ENCODE measurements at regions not wholly inside any gene's neighbourhood (a gene's known extent, or its start where the extent isn't known, plus 50 kb on each side); places are given as distances from the start of the nearest gene placed in this dataset.

DNA sequence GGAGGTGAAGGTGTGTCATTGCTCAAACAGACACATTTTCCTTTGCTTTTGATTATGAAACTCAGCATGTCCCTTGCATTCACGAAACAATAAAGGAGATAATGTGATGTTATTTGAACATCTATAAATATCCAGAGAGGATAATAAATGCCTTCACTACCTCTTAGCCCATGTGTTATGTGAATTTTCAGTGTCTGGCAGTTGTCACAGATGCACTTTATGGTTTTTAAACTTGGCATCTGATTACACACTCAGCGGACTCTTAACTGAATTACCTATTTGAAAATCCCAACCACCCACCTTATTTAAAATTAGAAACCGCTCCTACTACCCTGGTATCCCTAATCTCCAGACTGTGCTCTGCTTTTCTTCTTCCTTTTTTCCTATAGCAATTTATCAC is 254.2 kb downstream of the COG6 start:
- no peak overlapping the region for H3K4me3 ChIP-seq (ENCODE audit: low read length)
- no peaks in the 10 kb centered on the region for H3K36me3 ChIP-seq (ENCODE audit: control insufficient read depth, insufficient read depth, low read length)
- H3K4me1 ChIP-seq (ENCODE audit: control insufficient read depth, insufficient read depth, low read length), result no peaks in the 10 kb centered on the region
- no peaks in the 10 kb centered on the region for H3K9me3 ChIP-seq (ENCODE audit: control insufficient read depth, low read length)
- H3K9ac ChIP-seq (ENCODE audit: low read length), result no peak overlapping the region
- no peaks in the 10 kb centered on the region for H3K27me3 ChIP-seq (ENCODE audit: control insufficient read depth, insufficient read depth, low read length)

DNA sequence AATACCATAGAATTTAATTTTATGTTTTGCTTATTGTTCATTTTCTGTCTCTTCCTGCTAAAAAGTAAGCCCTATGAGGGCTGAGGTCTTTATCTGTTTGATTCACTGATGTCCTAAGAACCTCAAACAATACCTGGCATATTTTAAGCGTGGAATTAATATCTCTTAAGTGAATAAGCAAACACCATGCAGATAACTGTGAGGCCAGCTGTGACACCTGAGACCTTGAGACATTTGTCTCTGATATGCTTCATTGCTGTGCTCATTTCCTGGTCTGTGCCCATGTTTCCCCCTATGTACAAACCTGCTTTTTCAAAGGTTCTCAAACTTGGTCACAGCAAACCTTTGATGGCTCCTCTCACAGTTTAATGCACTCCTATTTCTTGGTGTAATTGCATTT is 254.6 kb downstream of the COG6 start:
- no peaks in the 10 kb centered on the region for H3K9me3 ChIP-seq (ENCODE audit: control insufficient read depth, low read length)
- H3K27me3 ChIP-seq (ENCODE audit: control insufficient read depth, insufficient read depth, low read length), result no peaks in the 10 kb centered on the region
- no peak overlapping the region for H3K4me3 ChIP-seq (ENCODE audit: low read length)
- H3K4me1 ChIP-seq (ENCODE audit: control insufficient read depth, insufficient read depth, low read length), result no peaks in the 10 kb centered on the region
- H3K36me3 ChIP-seq (ENCODE audit: control insufficient read depth, insufficient read depth, low read length), result no peaks in the 10 kb centered on the region
- H3K9ac ChIP-seq (ENCODE audit: low read length), result no peak overlapping the region

DNA sequence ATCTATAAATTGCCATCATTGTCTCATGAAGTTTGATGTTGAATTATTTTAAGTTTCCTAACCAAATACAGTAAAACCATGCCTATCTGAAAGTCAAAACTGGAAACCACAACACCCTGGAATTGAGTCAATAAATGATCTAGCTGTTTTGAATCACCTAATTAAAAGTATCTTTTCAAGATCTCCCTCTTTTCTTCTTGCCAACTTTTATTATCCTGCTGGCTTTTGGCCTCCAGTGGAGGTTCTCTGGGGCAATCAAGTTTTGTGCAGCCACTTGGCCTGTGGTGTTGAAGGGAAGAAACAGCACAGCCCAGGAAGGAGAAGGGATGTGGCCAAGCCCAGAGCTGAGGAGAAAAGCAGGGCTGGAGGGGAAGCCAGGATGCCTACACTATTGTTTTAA is 255.4 kb downstream of the COG6 start:
- H3K9me3 ChIP-seq (ENCODE audit: control insufficient read depth, low read length), result no peaks in the 10 kb centered on the region
- no peaks in the 10 kb centered on the region for H3K27me3 ChIP-seq (ENCODE audit: control insufficient read depth, insufficient read depth, low read length)
- H3K9ac ChIP-seq (ENCODE audit: low read length), result no peak overlapping the region
- no peak overlapping the region for H3K4me3 ChIP-seq (ENCODE audit: low read length)
- no peaks in the 10 kb centered on the region for H3K4me1 ChIP-seq (ENCODE audit: control insufficient read depth, insufficient read depth, low read length)
- no peaks in the 10 kb centered on the region for H3K36me3 ChIP-seq (ENCODE audit: control insufficient read depth, insufficient read depth, low read length)

DNA sequence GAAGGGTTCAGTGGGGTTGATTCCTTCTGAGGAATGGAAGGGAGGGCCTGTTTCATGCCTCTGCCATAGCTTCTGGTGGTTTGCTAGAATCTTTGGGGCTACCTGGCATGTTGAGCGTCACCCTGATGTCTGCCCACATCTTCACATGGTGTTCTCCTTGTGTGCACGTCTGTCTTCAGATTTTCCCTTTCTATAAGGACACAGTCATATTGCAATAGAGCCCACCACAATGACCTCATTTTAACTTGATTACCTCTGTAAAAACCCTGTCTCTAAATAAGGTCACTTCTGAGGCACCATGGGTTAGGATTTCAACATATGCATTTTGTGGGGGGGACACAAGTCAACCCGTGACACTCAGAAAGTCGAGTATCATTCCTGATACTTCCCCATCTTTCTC is 257.9 kb downstream of the COG6 start:
- Histone ChIP-seq H3K27me3 (ENCODE audit: control insufficient read depth, insufficient read depth, low read length) (no peaks in the 10 kb centered on the region), H3K36me3 (ENCODE audit: control insufficient read depth, insufficient read depth, low read length) (no peaks in the 10 kb centered on the region), H3K4me3 (ENCODE audit: low read length) (no peak overlapping the region), H3K4me1 (ENCODE audit: control insufficient read depth, insufficient read depth, low read length) (no peaks in the 10 kb centered on the region), H3K9me3 (ENCODE audit: control insufficient read depth, low read length) (no peaks in the 10 kb centered on the region), H3K9ac (ENCODE audit: low read length) (no peak overlapping the region)

DNA sequence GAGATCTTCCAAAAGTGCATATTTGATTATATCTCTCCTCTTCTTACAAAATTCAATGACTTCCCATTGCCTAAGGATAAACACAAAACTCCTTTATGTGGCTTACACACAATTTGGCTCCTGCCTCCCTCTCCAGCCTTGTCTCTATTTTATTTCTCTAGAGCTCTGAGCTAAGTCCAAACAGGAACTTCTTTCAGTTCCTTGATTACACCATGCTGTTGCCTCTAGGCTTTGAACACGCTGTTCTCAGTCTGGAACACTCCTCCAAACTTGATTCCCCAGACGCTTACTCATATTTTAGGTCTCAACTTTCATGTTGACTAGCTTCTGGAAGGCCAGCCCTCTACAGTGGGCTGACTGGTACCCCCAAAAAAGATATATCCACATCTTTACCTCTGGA is 258.5 kb downstream of the COG6 start:
- Histone ChIP-seq H3K4me3 (ENCODE audit: low read length) (no peak overlapping the region), H3K4me1 (ENCODE audit: control insufficient read depth, insufficient read depth, low read length) (no peaks in the 10 kb centered on the region), H3K36me3 (ENCODE audit: control insufficient read depth, insufficient read depth, low read length) (no peaks in the 10 kb centered on the region), H3K9me3 (ENCODE audit: control insufficient read depth, low read length) (no peaks in the 10 kb centered on the region), H3K9ac (ENCODE audit: low read length) (no peak overlapping the region), H3K27me3 (ENCODE audit: control insufficient read depth, insufficient read depth, low read length) (no peaks in the 10 kb centered on the region)

DNA sequence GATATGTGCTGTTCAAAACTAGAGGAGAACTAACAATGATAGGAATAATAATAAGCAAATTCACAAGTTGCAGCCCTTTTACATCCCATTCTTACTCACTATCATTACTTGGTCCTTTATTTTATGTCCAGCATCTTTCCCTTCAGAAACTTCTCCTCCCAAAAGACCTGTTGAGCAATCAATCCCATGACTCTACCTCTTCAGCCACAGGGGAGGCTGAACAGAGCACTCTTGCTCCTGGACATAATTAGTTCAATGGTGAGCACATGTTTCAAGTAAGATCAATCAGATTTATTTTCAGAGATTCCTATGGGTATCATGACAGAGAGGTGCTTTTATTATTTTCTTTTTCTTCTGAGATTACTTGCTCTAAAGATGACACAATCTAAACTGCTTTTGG is 260.0 kb downstream of the COG6 start:
- H3K9ac ChIP-seq (ENCODE audit: low read length), result no peak overlapping the region
- H3K27me3 ChIP-seq (ENCODE audit: control insufficient read depth, insufficient read depth, low read length), result no peaks in the 10 kb centered on the region
- no peak overlapping the region for H3K4me3 ChIP-seq (ENCODE audit: low read length)
- H3K36me3 ChIP-seq (ENCODE audit: control insufficient read depth, insufficient read depth, low read length), result no peaks in the 10 kb centered on the region
- H3K4me1 ChIP-seq (ENCODE audit: control insufficient read depth, insufficient read depth, low read length), result no peaks in the 10 kb centered on the region
- no peaks in the 10 kb centered on the region for H3K9me3 ChIP-seq (ENCODE audit: control insufficient read depth, low read length)

- no peak overlapping the region for H3K4me3 ChIP-seq (ENCODE audit: low read length)
- H3K4me1 ChIP-seq (ENCODE audit: control insufficient read depth, insufficient read depth, low read length), result no peaks in the 10 kb centered on the region
- H3K27me3 ChIP-seq (ENCODE audit: control insufficient read depth, insufficient read depth, low read length), result no peaks in the 10 kb centered on the region
- no peak overlapping the region for H3K9ac ChIP-seq (ENCODE audit: low read length)
- H3K36me3 ChIP-seq (ENCODE audit: control insufficient read depth, insufficient read depth, low read length), result no peaks in the 10 kb centered on the region
- H3K9me3 ChIP-seq (ENCODE audit: control insufficient read depth, low read length), result no peaks in the 10 kb centered on the region
Observed at GRCh38 chr13:39916330-39916729, 260.9 kb downstream of the COG6 start.

DNA sequence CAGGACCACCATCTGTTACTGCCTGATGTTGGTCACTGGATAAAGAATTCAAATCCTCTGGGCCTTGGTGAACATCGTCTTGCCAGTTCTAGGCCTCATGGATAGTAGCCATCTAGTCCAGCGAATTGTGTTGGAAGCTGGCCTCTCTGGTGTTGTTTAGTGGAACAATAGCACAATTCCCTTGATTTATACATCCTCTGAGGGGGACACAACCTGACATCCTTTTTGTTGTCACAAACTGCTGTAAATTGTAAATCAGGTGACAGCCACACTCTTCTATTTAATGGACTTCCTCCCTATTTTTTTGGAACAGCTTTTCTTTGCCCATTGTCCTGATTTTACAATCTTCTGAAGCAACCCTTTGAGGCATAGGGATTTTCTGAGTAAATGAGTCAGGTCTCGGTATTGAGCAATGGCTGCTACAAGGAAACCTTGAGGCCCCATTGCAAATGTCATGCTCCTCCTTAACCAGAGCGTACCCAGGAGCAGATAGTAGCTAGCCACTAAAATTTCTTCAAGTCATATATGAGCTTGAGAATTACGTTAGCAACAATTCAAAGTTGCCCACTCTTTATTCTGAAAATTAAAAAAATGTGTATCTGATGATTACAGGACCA is 263.3 kb downstream of the COG6 start:
- no peaks in the 10 kb centered on the region for H3K4me1 ChIP-seq (ENCODE audit: control insufficient read depth, insufficient read depth, low read length)
- no peaks in the 10 kb centered on the region for H3K9me3 ChIP-seq (ENCODE audit: control insufficient read depth, low read length)
- no peak overlapping the region for H3K9ac ChIP-seq (ENCODE audit: low read length)
- no peaks in the 10 kb centered on the region for H3K27me3 ChIP-seq (ENCODE audit: control insufficient read depth, insufficient read depth, low read length)
- no peak overlapping the region for H3K4me3 ChIP-seq (ENCODE audit: low read length)
- no peaks in the 10 kb centered on the region for H3K36me3 ChIP-seq (ENCODE audit: control insufficient read depth, insufficient read depth, low read length)

- Histone ChIP-seq H3K36me3 (ENCODE audit: control insufficient read depth, insufficient read depth, low read length) (no peaks in the 10 kb centered on the region), H3K4me3 (ENCODE audit: low read length) (no peak overlapping the region), H3K9me3 (ENCODE audit: control insufficient read depth, low read length) (no peaks in the 10 kb centered on the region), H3K9ac (ENCODE audit: low read length) (no peak overlapping the region), H3K27me3 (ENCODE audit: control insufficient read depth, insufficient read depth, low read length) (no peaks in the 10 kb centered on the region), H3K4me1 (ENCODE audit: control insufficient read depth, insufficient read depth, low read length) (no peaks in the 10 kb centered on the region)
Observed at GRCh38 chr13:39920613-39921012, 265.2 kb downstream of the COG6 start.

DNA sequence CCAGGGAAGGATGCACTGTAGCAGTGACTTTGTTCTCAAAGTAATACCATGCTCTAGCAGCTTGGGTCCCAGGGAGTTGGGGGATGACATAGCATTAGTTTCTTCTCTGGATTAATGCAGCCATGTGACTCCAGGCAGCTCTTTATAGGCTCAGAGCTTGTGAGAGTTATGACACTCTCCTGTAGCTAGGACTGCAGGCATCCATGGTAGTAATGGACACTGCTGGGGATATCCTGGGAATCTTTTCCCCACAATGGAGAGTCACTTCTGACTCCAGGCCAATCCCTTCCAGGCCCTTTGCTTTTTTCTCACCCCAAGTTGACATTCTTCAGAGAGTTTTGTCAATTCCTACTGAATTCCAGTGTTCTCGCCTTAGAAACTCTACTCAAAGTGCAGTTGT is 270.9 kb downstream of the COG6 start:
- Histone ChIP-seq H3K4me1 (ENCODE audit: control insufficient read depth, insufficient read depth, low read length) (no peaks in the 10 kb centered on the region), H3K9ac (ENCODE audit: low read length) (no peak overlapping the region), H3K36me3 (ENCODE audit: control insufficient read depth, insufficient read depth, low read length) (no peaks in the 10 kb centered on the region), H3K4me3 (ENCODE audit: low read length) (no peak overlapping the region), H3K27me3 (ENCODE audit: control insufficient read depth, insufficient read depth, low read length) (no peaks in the 10 kb centered on the region), H3K9me3 (ENCODE audit: control insufficient read depth, low read length) (no peaks in the 10 kb centered on the region)

DNA sequence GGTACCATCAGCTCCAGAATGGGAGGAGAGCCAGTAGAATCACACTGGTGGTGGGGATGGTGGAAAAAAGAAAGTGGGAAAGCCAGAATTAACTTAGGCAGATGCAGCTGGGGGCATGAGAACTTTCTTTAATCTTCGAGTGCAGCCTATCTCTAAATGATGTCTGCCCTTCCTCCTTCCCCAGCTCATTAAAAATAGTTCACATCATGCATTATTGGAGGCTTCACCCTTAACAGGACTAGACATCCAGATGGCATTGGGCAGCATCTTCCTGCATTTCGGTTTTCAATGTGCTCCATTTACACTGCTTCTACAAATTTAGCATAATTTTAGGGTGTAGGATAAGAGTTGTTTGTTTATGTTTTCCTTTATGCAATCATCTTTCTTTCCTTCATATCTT is 272.8 kb downstream of the COG6 start:
- no peaks in the 10 kb centered on the region for H3K27me3 ChIP-seq (ENCODE audit: control insufficient read depth, insufficient read depth, low read length)
- no peak overlapping the region for H3K4me3 ChIP-seq (ENCODE audit: low read length)
- H3K36me3 ChIP-seq (ENCODE audit: control insufficient read depth, insufficient read depth, low read length), result no peaks in the 10 kb centered on the region
- H3K9ac ChIP-seq (ENCODE audit: low read length), result no peak overlapping the region
- no peaks in the 10 kb centered on the region for H3K9me3 ChIP-seq (ENCODE audit: control insufficient read depth, low read length)
- no peaks in the 10 kb centered on the region for H3K4me1 ChIP-seq (ENCODE audit: control insufficient read depth, insufficient read depth, low read length)

- Histone ChIP-seq H3K4me3 (ENCODE audit: low read length) (no peak overlapping the region), H3K36me3 (ENCODE audit: control insufficient read depth, insufficient read depth, low read length) (no peaks in the 10 kb centered on the region), H3K9me3 (ENCODE audit: control insufficient read depth, low read length) (no peaks in the 10 kb centered on the region), H3K27me3 (ENCODE audit: control insufficient read depth, insufficient read depth, low read length) (no peaks in the 10 kb centered on the region), H3K9ac (ENCODE audit: low read length) (no peak overlapping the region), H3K4me1 (ENCODE audit: control insufficient read depth, insufficient read depth, low read length) (no peaks in the 10 kb centered on the region)
Observed at GRCh38 chr13:39929583-39929982, 274.1 kb downstream of the COG6 start.

DNA sequence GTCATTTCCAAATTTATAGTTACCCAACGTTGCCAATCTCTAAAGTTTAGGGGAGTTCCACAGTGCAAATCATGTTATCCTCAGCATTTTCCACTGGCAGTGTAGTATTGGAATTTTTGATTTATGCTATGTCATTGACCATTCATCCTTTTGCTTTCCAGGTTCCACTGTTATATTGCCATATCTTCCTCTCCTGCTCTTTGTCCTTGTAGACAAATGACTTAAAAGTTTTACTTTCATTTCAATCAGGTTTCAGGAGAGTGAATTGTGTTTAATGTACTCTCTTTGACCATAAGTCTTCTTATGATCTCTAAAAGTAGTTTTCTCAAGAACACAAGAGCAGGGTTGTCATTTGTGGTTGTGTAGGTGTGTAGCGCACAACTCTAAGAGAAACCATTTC is 274.6 kb downstream of the COG6 start:
- no peaks in the 10 kb centered on the region for H3K4me1 ChIP-seq (ENCODE audit: control insufficient read depth, insufficient read depth, low read length)
- H3K9ac ChIP-seq (ENCODE audit: low read length), result no peak overlapping the region
- no peaks in the 10 kb centered on the region for H3K36me3 ChIP-seq (ENCODE audit: control insufficient read depth, insufficient read depth, low read length)
- H3K27me3 ChIP-seq (ENCODE audit: control insufficient read depth, insufficient read depth, low read length), result no peaks in the 10 kb centered on the region
- H3K4me3 ChIP-seq (ENCODE audit: low read length), result no peak overlapping the region
- no peaks in the 10 kb centered on the region for H3K9me3 ChIP-seq (ENCODE audit: control insufficient read depth, low read length)
